ENCODE measurements at regions not wholly inside any gene's neighbourhood (a gene's known extent, or its start where the extent isn't known, plus 50 kb on each side); places are given as distances from the start of the nearest gene placed in this dataset.

GRCh38 chr12:40581889-40582288, 110.3 kb upstream of the CNTN1 start:
- Histone ChIP-seq H3K27ac (no peak overlapping the region), H3K4me1 (no peaks in the 10 kb centered on the region), H3K36me3 (no peaks in the 10 kb centered on the region), H3K27me3 (no peaks in the 10 kb centered on the region), H3K9me3 (no peaks in the 10 kb centered on the region), H3K4me3 (no peak overlapping the region)
- 83 to 85% methylated on average over 1 of the region's 1 CpG for WGBS, 2 donors
- intact Hi-C loops (cut with DNase I) = no loop called here
- no peak for FAIRE-seq
- DNase-seq = no peak
- no peak for ATAC-seq
- TF ChIP-seq CTCF (IDR thresholded peaks at IDR 0.05) = no peak

GRCh38 chr12:40583743-40584142, 108.5 kb upstream of the CNTN1 start:
- Histone ChIP-seq H3K9me3 (no peaks in the 10 kb centered on the region), H3K4me3 (no peak overlapping the region), H3K27me3 (no peaks in the 10 kb centered on the region), H3K4me1 (no peaks in the 10 kb centered on the region), H3K27ac (no peak overlapping the region), H3K36me3 (no peaks in the 10 kb centered on the region)
- DNase-seq (no peak), FAIRE-seq (no peak), ATAC-seq (no peak)
- no peak for TF ChIP-seq CTCF (IDR thresholded peaks at IDR 0.05)
- intact Hi-C loops (cut with DNase I) = no loop called here

GRCh38 chr12:40584763-40585162, 107.5 kb upstream of the CNTN1 start:
- no peak for TF ChIP-seq CTCF (IDR thresholded peaks at IDR 0.05)
- WGBS, 2 donors = 48 to 52% methylated on average over 2 of the region's 2 CpGs
- no peak for FAIRE-seq

GRCh38 chr12:40586823-40587222, 105.4 kb upstream of the CNTN1 start:
- Histone ChIP-seq H3K4me3 (no peak overlapping the region), H3K9me3 (no peaks in the 10 kb centered on the region), H3K27me3 (no peaks in the 10 kb centered on the region), H3K36me3 (no peaks in the 10 kb centered on the region), H3K4me1 (no peaks in the 10 kb centered on the region), H3K27ac (no peak overlapping the region)
- ATAC-seq (no peak), FAIRE-seq (no peak), DNase-seq (no peak)
- TF ChIP-seq CTCF (IDR thresholded peaks at IDR 0.05) = no peak
- intact Hi-C loops (cut with DNase I) = no loop called here

More at GRCh38 chr12:40584763-40585162, 107.5 kb upstream of the CNTN1 start:
- H3K9me3 ChIP-seq = no peaks in the 10 kb centered on the region
- intact Hi-C loops (cut with DNase I) = no loop called here
- no peak overlapping the region for H3K4me3 ChIP-seq
- no peak overlapping the region for H3K27ac ChIP-seq
- no peaks in the 10 kb centered on the region for H3K36me3 ChIP-seq
- no peaks in the 10 kb centered on the region for H3K4me1 ChIP-seq
- no peak for ATAC-seq
- no peaks in the 10 kb centered on the region for H3K27me3 ChIP-seq
- no peak for DNase-seq

GRCh38 chr12:40587421-40587820, 104.8 kb upstream of the CNTN1 start:
- H3K4me1 ChIP-seq = no peaks in the 10 kb centered on the region

More at GRCh38 chr12:40587421-40587820, 104.8 kb upstream of the CNTN1 start:
- Histone ChIP-seq H3K9me3 (no peaks in the 10 kb centered on the region), H3K36me3 (no peaks in the 10 kb centered on the region), H3K27me3 (no peaks in the 10 kb centered on the region), H3K27ac (no peak overlapping the region), H3K4me3 (no peak overlapping the region)
- no peak for DNase-seq
- intact Hi-C loops (cut with DNase I) = no loop called here
- no peak for ATAC-seq
- TF ChIP-seq CTCF (IDR thresholded peaks at IDR 0.05) = no peak
- no peak for FAIRE-seq

Measured in pancreas (tissue), 10 donors.